PFSK-1 (cell line): ENCODE measurements at regions not wholly inside any gene's neighbourhood (a gene's known extent, or its start where the extent isn't known, plus 50 kb on each side); places are given as distances from the start of the nearest gene placed in this dataset.

Experiments
- POLR2AphosphoS5 ChIP-seq: IDR thresholded peaks from 2 replicates; pipeline ENCODE4 v1.6.1; 2012; ENCODE audit warnings: low read depth, mild to moderate bottlenecking, control low read depth, low read length, moderate library complexity
- REST ChIP-seq, 2 experiments: IDR thresholded peaks; 2 replicates each; pipeline versions ENCODE4 v1.6.1 to v1.8.0; 2011 to 2012; ENCODE audit warnings: low read depth in 2 of 2, low read length in 2 of 2, control low read depth in 1 of 2, inconsistent platforms in 1 of 2, mild to moderate bottlenecking in 1 of 2, moderate library complexity in 1 of 2; ENCODE audit not compliant: insufficient read depth in 1 of 2

GRCh38 chr10:28924717-28925116, 247.4 kb downstream of the BAMBI start:
- TF ChIP-seq POLR2AphosphoS5 (no peak), REST (IDR thresholded peaks at IDR 0.05; ENCODE audit: insufficient read depth in 1 of 2, low read depth in 2 of 2, low read length in 2 of 2) (no peak)
